HG02763 (cell line): ENCODE measurements at regions not wholly inside any gene's neighbourhood (a gene's known extent, or its start where the extent isn't known, plus 50 kb on each side); places are given as distances from the start of the nearest gene placed in this dataset.

Experiments
- ATAC-seq: cut with Tn5 transposase; IDR thresholded peaks from one replicate; pipeline ENCODE4 v1.9.1; 2021; ENCODE audit warnings: mild to moderate bottlenecking, moderate library complexity; ENCODE audit not compliant: unreplicated experiment

DNA sequence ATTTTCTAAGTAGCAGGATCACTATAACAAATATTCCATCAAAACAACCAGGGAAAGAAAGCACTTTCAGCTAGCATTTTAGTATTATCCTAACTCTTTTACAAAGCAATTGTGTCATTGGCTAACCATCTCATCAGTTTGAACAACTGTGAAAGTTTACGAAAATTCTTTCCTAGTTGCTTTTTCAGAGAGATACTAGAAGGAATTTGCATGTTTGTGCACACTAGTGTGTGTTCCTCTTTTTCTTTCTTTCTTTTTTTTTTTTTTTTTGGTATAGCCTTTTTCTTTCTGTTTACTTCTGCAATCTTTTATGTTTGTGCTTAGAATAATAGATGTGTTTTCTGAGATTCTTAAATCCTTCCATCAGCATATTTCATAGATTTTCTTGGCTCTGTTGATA lies 124.7 kb upstream of the SEMA6A start:
- no peak for ATAC-seq

DNA sequence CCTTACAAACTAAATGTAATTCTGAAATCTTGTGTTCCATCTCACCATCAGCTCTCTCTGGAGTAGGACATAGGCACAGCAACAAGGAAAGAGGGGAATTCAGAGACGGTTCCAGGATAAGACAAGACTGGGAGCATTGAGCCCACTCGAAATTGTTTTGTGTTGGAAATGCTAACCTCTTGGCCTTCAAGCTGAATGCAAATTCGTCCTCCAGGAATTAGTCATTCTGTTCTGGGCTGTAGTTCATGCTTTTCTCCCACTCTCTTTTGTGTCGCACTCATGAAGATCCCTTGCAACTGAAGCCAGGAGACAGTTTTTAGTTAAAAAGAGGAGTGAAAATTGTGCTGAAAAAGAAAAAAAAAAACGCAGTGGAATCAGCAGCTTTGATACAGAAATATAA lies 121.7 kb upstream of the SEMA6A start:
- ATAC-seq = peak; percentile 65

DNA sequence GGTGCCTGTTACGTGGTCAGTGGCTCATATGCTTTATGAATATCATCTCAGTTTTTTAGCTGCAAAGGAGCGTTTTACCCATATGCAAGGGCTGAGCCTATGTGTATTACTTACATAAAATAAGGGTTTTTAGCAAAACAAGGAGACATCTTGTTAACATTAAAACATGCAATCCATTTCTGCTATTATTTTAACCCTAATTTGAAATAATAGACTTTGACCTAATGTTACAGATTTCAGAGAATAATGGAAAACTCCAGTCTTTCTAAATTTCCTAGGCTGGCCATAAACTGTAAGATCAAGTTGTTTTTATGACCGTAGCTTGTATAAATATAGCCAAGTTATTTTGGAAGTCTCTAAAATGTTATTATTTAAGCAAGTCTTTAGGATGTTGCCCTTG lies 121.1 kb upstream of the SEMA6A start:
- no peak for ATAC-seq

DNA sequence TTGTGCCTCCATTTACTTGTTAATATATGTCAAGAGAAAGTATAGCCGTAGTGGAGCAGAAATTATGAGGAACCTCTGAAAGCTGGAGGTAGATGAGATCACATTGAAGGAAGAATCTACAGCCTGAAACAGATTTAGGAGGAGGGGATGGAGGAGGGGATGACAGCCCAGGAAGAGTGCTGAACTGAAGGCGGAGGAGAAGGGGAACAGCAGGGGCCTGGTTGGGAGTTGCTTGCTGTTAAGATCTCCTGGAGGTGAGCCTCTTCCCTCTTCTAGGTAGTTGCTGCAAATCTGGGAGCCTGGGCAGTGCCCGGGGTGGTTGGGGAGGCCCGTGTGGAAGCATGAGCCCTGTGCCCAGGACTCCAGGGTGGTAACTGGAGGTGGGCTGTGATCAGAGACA lies 111.8 kb upstream of the SEMA6A start:
- ATAC-seq = no peak

DNA sequence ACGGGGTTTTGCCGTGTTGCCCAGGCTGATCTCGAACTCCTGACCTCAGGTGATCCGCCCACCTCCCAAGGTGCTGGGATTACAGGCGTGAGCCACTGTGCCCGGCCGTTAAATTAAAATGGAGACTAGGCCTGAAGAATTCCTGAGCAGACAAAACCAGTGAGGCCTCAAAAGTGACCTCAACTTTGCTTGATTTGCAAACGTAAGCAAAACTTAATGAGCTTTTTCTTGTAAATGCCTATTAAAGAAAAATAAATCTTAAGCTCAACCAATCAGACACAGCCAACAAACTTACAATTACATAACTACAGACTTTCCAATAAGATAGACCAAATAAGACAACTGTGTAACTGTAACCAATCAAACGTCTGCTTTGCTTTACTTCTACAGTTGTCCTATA lies 111.3 kb upstream of the SEMA6A start:
- ATAC-seq = no peak

- ATAC-seq = no peak
Observed at GRCh38 chr5:116685069-116685468, 110.4 kb upstream of the SEMA6A start.

- peak; percentile 97 for ATAC-seq
Observed at GRCh38 chr5:116681334-116682013, 106.9 kb upstream of the SEMA6A start.

- ATAC-seq = no peak
Observed at GRCh38 chr5:116675626-116675910, 100.9 kb upstream of the SEMA6A start.

GRCh38 chr5:116674881-116675625 lies 100.4 kb upstream of the SEMA6A start:
- ATAC-seq = no peak

GRCh38 chr5:116673453-116673852 lies 98.8 kb upstream of the SEMA6A start:
- ATAC-seq = no peak

GRCh38 chr5:116672203-116672602 lies 97.6 kb upstream of the SEMA6A start:
- no peak for ATAC-seq

DNA sequence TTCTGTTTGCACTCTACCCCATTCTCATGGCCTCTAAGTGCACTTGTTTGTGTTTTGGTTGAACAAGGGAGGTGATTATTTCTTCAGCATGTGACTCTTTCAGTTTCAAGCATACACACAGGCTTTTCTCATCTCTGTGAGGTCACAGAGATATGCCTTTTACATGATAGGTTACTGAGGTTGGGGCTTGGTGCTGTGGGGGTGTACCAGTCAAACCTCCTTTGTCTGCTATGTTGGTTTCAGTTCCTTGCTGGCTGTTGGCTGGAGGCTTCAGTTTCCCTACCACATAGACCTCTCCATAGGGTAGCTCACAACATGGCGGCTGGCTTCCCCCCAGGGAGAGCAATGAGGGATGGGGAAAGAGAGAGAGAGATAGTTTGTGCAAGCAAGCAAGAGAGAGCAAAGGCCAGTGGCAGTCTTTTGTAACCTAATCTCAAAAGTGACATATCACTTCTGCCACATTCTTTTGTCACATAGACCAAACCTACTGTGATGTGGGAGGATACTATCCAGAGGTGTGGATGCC lies 96.7 kb upstream of the SEMA6A start:
- peak; percentile 92 for ATAC-seq

GRCh38 chr5:116669261-116670031 lies 94.8 kb upstream of the SEMA6A start:
- no peak for ATAC-seq

GRCh38 chr5:116668390-116668789 lies 93.8 kb upstream of the SEMA6A start:
- ATAC-seq = no peak

GRCh38 chr5:116666901-116667300 lies 92.3 kb upstream of the SEMA6A start:
- ATAC-seq = no peak

DNA sequence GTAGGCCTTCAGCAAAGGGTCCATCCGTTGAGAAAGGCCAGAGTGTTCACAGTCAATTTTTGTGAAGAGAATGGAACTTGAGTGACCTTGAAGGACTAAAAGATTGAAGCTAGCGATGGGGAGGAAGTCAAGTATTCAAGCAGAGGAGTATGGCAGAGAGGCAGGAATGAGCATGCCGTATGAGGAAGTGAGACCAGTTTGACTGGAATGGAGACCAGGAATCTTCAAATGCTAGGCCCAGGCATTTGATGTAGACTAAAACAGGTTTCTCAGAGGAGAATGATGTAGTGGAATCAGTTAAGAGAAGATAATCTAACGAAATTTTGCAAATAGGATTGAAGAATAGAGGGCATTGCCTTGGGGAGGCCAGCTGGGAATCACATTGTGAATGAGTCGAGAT lies 90.4 kb upstream of the SEMA6A start:
- ATAC-seq = no peak

DNA sequence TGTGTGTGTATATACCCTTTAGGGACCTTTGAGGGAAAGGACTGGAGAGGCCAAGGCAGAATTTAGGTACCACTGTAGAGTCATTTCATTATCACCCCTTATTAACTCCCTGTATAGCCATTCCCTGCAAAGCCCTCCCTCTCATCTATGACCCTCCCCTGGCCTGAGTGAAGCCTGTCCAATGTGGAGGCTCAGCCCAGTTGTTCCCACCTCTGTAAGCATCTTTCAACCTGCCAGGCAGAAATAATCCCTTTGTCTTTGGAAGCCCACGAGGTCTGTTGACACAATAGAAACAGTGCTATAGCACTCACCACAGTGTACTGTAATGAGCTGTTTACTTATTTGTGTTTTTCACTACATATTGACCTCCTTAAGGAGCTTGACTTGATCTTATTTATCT lies 88.5 kb upstream of the SEMA6A start:
- no peak for ATAC-seq

- ATAC-seq = no peak
Observed at GRCh38 chr5:116661419-116661818, 86.8 kb upstream of the SEMA6A start.

GRCh38 chr5:116660929-116661328 lies 86.3 kb upstream of the SEMA6A start:
- ATAC-seq = no peak

GRCh38 chr5:116658830-116659229 lies 84.2 kb upstream of the SEMA6A start:
- ATAC-seq = no peak

DNA sequence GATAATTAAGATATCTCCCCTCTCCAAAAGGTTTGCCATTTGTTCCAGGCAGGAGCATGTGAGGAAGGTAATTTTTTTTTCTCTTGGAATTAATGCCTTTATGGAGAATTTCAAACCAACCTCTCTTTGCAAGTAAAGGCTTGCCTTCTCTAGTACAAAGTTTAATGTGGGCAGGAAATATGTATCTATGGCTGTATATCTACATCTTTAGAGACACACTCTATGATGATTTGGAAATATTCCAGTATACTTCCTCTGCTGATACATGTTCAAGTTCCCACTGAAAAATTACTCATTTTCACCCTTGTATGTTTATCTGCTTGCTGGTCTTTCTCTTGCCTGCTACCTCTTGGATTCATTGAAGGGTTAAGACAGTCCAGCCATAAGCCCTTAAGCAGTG lies 83.5 kb upstream of the SEMA6A start:
- ATAC-seq = no peak

DNA sequence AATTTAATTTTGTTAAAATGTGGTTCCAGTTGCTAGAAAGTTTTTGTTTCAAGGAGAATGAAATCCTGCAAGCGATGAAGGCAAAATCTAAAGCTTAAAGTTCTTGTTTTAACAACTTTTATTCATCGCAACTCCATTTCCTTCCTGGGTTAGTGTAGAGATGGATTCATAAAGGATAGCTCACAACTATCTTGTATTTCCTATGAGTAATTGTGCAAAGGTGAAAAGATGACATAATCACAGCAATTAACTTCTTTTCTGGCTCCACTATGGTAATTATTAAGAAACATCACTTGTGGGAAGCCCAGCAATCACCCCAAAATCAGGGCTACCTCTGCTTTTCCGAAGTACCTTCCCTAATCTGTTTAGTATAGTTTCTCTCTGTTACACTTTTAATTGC lies 80.8 kb upstream of the SEMA6A start:
- no peak for ATAC-seq
